ENCODE measurements at regions not wholly inside any gene's neighbourhood (a gene's known extent, or its start where the extent isn't known, plus 50 kb on each side); places are given as distances from the start of the nearest gene placed in this dataset.

GRCh38 chr9:80078826-80079225, 507.1 kb downstream of the TLE4 start:
- Histone ChIP-seq H2BK15ac (ENCODE audit: low read depth, low read length) (no peak overlapping the region), H3K27ac (ENCODE audit: insufficient read length, low read depth, low read length) (no peak overlapping the region), H3K4ac (ENCODE audit: low read depth, low read length) (no peak overlapping the region), H3T11ph (ENCODE audit: low read length) (no peak overlapping the region), H3K79me2 (ENCODE audit: insufficient read depth, low read length) (no peaks in the 10 kb centered on the region), H3K27me3 (ENCODE audit: insufficient read depth, low read length) (no peaks in the 10 kb centered on the region), H2BK12ac (ENCODE audit: insufficient read length, low read depth, low read length) (no peak overlapping the region), H4K20me1 (ENCODE audit: control insufficient read depth, insufficient read depth, insufficient read length) (no peaks in the 10 kb centered on the region), H3K4me2 (ENCODE audit: insufficient read depth, insufficient read length, low read length) (no peak overlapping the region), H2AFZ (ENCODE audit: low read length) (no peak overlapping the region), H3K23me2 (ENCODE audit: insufficient read length, low read depth, low read length, poor library complexity, severe bottlenecking) (no peaks in the 10 kb centered on the region), H2BK20ac (ENCODE audit: low read depth, low read length, poor library complexity, severe bottlenecking) (no peak overlapping the region), H3K23ac (ENCODE audit: insufficient read length, low read depth, low read length) (no peak overlapping the region), H3K79me1 (ENCODE audit: insufficient read depth, low read depth, low read length, poor library complexity, severe bottlenecking) (no peaks in the 10 kb centered on the region), H4K8ac (replicated peaks; ENCODE audit: insufficient read length, low read depth, low read length) (no peak overlapping the region), H2BK5ac (ENCODE audit: insufficient read length, low read length) (no peak overlapping the region), H3K9me3 (ENCODE audit: control insufficient read depth, low read depth, low read length) (no peaks in the 10 kb centered on the region), H4K5ac (ENCODE audit: insufficient read length, low read depth, low read length) (no peak overlapping the region), H4K91ac (ENCODE audit: insufficient read length, low read depth, low read length) (no peak overlapping the region), H3K9ac (ENCODE audit: extremely low read depth, insufficient read length, low read length) (no peak overlapping the region), H3K4me1 (ENCODE audit: insufficient read depth, low read length) (no peaks in the 10 kb centered on the region), H3K14ac (ENCODE audit: insufficient read depth, low read length) (no peak overlapping the region), H2BK120ac (ENCODE audit: low read depth, low read length, poor library complexity, severe bottlenecking) (no peak overlapping the region), H2AK5ac (ENCODE audit: insufficient read length, low read length) (no peak overlapping the region), H3K18ac (ENCODE audit: insufficient read length, low read depth, low read length) (no peak overlapping the region), H3K56ac (ENCODE audit: insufficient read length, low read depth, low read length) (no peak overlapping the region)
- Mint-ChIP-seq H3K36me3 (ENCODE audit: insufficient read depth in 1 of 3, low read depth in 3 of 3) (no peaks in the 10 kb centered on the region; a peak in 1 of 7 replicates), H3K27ac (no peak overlapping the region), H3K4me1 (no peaks in the 10 kb centered on the region), H3K27me3 (ENCODE audit: low read depth) (no peaks in the 10 kb centered on the region; the same call in 1 of the 2 replicates), H3K4me3 (no peak overlapping the region), H3K9me3 (no peaks in the 10 kb centered on the region; a peak in 1 of 5 replicates)
- DNase-seq, result no peak
- no CpG with 5 or more reads among the region's 1 CpG for WGBS (ENCODE audit: extremely low coverage, insufficient read length, low lambda C conversion rate)
- no peak for TF ChIP-seq CTCF (conservative IDR thresholded peaks at IDR 0.05)

All from H9 (cell line).